NB4 (cell line): ENCODE measurements at regions not wholly inside any gene's neighbourhood (a gene's known extent, or its start where the extent isn't known, plus 50 kb on each side); places are given as distances from the start of the nearest gene placed in this dataset.

Source experiments
- MYC ChIP-seq: IDR thresholded peaks from 2 replicates; pipeline ENCODE4 v1.6.1; 2011; ENCODE audit warnings: low read depth, low read length
- POLR2A ChIP-seq: IDR thresholded peaks from 2 replicates; pipeline ENCODE4 v1.6.1; 2011; ENCODE audit warnings: mild to moderate bottlenecking; ENCODE audit not compliant: insufficient read length; ENCODE audit errors: extremely low read depth
- TF ChIP-seq, protein P1 (sequence below): IDR thresholded peaks from one replicate; pipeline ENCODE4 v1.5.1; 2012; ENCODE audit warnings: low read depth, low read length
- TF ChIP-seq, protein P2 (sequence below): IDR thresholded peaks from 2 replicates; pipeline ENCODE4 v1.6.1; 2011; ENCODE audit warnings: low read depth, low read length

DNA sequence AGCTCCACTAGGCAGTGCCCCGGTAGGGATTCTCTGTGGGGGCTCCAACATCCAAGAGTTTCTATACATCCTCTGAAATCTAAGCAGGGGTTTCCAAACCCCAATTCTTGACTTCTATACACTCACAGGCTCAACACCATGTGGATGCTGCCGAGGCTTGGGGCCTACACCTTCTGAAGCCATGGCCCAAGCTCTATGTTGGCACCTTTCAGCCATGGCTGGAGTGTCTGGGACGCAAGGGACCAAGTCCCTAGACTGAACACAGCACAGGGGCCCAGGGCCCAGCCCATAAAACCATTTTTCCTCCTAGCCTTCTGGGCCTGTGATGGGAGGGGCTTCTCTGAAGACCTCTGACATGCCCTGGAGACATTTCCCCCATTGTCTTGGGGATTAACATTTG lies 511.8 kb downstream of the TRAM1L1 start:
- TF ChIP-seq, protein P1, sequence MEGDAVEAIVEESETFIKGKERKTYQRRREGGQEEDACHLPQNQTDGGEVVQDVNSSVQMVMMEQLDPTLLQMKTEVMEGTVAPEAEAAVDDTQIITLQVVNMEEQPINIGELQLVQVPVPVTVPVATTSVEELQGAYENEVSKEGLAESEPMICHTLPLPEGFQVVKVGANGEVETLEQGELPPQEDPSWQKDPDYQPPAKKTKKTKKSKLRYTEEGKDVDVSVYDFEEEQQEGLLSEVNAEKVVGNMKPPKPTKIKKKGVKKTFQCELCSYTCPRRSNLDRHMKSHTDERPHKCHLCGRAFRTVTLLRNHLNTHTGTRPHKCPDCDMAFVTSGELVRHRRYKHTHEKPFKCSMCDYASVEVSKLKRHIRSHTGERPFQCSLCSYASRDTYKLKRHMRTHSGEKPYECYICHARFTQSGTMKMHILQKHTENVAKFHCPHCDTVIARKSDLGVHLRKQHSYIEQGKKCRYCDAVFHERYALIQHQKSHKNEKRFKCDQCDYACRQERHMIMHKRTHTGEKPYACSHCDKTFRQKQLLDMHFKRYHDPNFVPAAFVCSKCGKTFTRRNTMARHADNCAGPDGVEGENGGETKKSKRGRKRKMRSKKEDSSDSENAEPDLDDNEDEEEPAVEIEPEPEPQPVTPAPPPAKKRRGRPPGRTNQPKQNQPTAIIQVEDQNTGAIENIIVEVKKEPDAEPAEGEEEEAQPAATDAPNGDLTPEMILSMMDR: no peak
- TF ChIP-seq, protein P2, sequence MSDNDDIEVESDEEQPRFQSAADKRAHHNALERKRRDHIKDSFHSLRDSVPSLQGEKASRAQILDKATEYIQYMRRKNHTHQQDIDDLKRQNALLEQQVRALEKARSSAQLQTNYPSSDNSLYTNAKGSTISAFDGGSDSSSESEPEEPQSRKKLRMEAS: no peak
- TF ChIP-seq POLR2A: no peak
- no peak for TF ChIP-seq MYC
